PC-9 (cell line): ENCODE measurements at regions not wholly inside any gene's neighbourhood (a gene's known extent, or its start where the extent isn't known, plus 50 kb on each side); places are given as distances from the start of the nearest gene placed in this dataset.

Source experiments
- CTCF ChIP-seq: fragments of 200-600 bp; sonication (generic); conservative IDR thresholded peaks from 2 replicates; pipeline ENCODE4 v1.6.1; 2017; ENCODE audit warnings: mixed run types, antibody characterized with exemption, mild to moderate bottlenecking, moderate library complexity
- EZH2 ChIP-seq: fragments of 200-600 bp; sonication (generic); IDR thresholded peaks from 2 replicates; pipeline ENCODE4 v1.8.0; 2017; ENCODE audit warnings: antibody characterized with exemption, low read depth

GRCh38 chr6:80939898-80940297 is 812.6 kb downstream of the TENT5A start:
- TF ChIP-seq CTCF, result no peak
- no peak for TF ChIP-seq EZH2
